Iris pigment epithelial cell (primary cell): ENCODE measurements at regions not wholly inside any gene's neighbourhood (a gene's known extent, or its start where the extent isn't known, plus 50 kb on each side); places are given as distances from the start of the nearest gene placed in this dataset.

ENCODE experiments used
- DNase-seq: peaks from one replicate; pipeline ENCODE4 v3.0.0-alpha.2; 2011; ENCODE audit warnings: low read depth

GRCh38 chr9:108643731-108644510 is 211.9 kb downstream of the ACTL7B start:
- peak; percentile 30 for DNase-seq

- DNase-seq, result no peak
Observed at GRCh38 chr9:108642871-108643270, 212.9 kb downstream of the ACTL7B start.

GRCh38 chr9:108640230-108640629 is 215.6 kb downstream of the ACTL7B start:
- no peak for DNase-seq

- DNase-seq, result no peak
Observed at GRCh38 chr9:108639696-108640095, 216.1 kb downstream of the ACTL7B start.

GRCh38 chr9:108639091-108639490 is 216.7 kb downstream of the ACTL7B start:
- DNase-seq, result no peak

- DNase-seq, result no peak
Observed at GRCh38 chr9:108637340-108637739, 218.4 kb downstream of the ACTL7B start.

GRCh38 chr9:108636013-108636412 is 219.8 kb downstream of the ACTL7B start:
- DNase-seq, result no peak

- DNase-seq, result peak; percentile 15
Observed at GRCh38 chr9:108634672-108635462, 220.9 kb downstream of the ACTL7B start.

GRCh38 chr9:108634204-108634603 is 221.6 kb downstream of the ACTL7B start:
- peak; percentile 7 for DNase-seq

GRCh38 chr9:108631496-108632285 is 224.1 kb downstream of the ACTL7B start:
- no peak for DNase-seq

GRCh38 chr9:108628316-108628715 is 227.5 kb downstream of the ACTL7B start:
- DNase-seq, result no peak

GRCh38 chr9:108626743-108627142 is 229.0 kb downstream of the ACTL7B start:
- DNase-seq, result no peak

- peak; percentile 41 for DNase-seq
Observed at GRCh38 chr9:108621991-108622855, 233.6 kb downstream of the ACTL7B start.

GRCh38 chr9:108620767-108621166 is 235.0 kb downstream of the ACTL7B start:
- DNase-seq, result peak; percentile 6

GRCh38 chr9:108618906-108619550 is 236.8 kb downstream of the ACTL7B start:
- DNase-seq, result peak; percentile 4

GRCh38 chr9:108617676-108618075 is 238.1 kb downstream of the ACTL7B start:
- no peak for DNase-seq

- DNase-seq, result no peak
Observed at GRCh38 chr9:108615152-108615551, 240.6 kb downstream of the ACTL7B start.

GRCh38 chr9:108612513-108612912 is 243.3 kb downstream of the ACTL7B start:
- peak; percentile 10 for DNase-seq

- DNase-seq, result no peak
Observed at GRCh38 chr9:108609897-108610253, 245.9 kb downstream of the ACTL7B start.

GRCh38 chr9:108609227-108609896 is 246.4 kb downstream of the ACTL7B start:
- no peak for DNase-seq
